Embryonic facial prominence (tissue), 1 donor: ENCODE measurements at regions not wholly inside any gene's neighbourhood (a gene's known extent, or its start where the extent isn't known, plus 50 kb on each side); places are given as distances from the start of the nearest gene placed in this dataset.
"Not testable (repeated sequence)": the region's sequence is repeated elsewhere in the genome, so short reads cannot be mapped to it uniquely, and the experiment has no call there.

ENCODE experiments used
- DNase-seq: peaks from one replicate; pipeline ENCODE4 v3.0.0-alpha.2; 2016; ENCODE audit errors: extremely low spot score

DNA sequence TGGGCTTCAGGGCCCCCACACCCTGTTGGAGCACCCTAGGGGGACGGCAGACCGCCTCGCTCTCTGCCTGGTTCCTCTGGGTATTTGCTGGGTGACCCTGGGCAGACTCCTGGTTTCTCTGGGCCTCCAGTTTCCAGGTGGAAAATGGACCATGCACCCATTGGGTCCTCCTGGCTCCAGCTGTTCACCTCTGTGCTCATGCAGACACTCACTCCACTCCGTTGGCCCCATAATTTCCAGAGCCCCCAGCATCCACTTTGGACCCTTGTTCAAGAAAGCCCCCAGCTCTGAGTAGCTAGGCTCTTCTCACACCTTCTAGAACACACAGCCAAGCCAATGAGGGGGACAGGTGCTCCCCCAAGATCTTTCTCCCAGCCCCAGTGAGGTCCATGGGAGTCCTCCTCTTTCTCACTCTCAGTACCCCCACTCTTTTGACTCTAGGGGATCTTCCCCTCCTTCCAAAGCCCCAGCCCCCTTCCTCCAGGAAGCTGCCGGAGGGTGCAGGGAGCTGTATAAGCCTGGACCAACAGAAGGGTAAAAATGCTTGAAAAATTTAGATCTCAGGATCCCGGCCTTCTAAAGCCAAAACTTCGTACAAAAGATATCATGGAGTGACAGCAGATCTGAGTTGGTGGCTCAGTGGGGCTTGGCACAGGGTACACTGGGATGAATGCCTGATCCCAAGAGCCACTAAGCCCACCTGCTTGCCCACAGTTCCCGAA, 174.8 kb upstream of the RTL1 start:
- no peak for DNase-seq

GRCh38 chr14:101078892-101079221, 175.3 kb upstream of the RTL1 start:
- no peak for DNase-seq

- DNase-seq: no peak
Measured at GRCh38 chr14:101080922-101081593, 177.5 kb upstream of the RTL1 start.

GRCh38 chr14:101082036-101082435, 178.5 kb upstream of the RTL1 start:
- no peak for DNase-seq

DNA sequence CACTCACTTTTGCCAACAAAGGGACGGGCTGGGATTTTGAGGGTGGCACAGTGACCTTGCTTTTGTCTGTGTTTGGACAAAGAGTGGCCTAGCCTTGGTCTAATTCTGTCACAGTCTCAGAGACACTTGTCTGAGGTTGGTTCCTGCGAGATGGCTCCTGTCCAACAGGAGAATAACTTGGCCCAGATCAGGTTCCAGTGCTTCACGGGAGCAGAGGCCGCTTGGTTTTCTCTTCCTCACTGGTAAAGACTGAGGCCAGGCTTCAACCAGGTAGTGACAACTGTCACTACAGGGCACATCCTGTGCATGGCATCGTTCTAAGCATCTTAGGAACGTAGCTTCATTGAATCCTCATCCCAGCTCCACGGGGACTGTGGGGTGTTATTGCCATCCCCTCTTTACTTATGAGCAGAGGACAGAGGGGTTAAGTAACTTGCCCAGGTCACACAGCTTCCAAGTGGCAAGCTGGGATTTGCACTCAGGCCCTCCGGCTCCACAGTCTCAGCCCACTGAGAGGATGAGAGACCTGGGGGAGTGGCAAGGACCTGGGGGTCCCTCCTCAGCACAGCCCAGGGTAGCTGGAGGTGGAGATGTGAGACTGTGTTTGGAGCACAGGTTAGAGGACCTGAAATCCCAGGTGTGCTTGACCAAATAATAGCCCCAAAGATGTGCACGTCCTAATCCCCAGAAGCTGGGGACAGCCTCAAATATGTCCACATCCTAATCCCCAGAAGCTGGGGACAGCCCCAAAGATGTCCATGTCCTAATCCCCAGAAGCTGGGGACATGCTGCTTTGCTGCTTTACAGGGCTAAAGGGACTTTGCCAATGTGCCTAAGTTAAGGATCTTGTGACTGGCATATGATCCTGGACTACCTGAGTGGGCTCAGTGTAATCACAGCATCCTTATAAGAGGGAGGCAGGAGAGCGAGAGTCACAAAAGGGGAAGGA, 179.2 kb upstream of the RTL1 start:
- no peak for DNase-seq

DNA sequence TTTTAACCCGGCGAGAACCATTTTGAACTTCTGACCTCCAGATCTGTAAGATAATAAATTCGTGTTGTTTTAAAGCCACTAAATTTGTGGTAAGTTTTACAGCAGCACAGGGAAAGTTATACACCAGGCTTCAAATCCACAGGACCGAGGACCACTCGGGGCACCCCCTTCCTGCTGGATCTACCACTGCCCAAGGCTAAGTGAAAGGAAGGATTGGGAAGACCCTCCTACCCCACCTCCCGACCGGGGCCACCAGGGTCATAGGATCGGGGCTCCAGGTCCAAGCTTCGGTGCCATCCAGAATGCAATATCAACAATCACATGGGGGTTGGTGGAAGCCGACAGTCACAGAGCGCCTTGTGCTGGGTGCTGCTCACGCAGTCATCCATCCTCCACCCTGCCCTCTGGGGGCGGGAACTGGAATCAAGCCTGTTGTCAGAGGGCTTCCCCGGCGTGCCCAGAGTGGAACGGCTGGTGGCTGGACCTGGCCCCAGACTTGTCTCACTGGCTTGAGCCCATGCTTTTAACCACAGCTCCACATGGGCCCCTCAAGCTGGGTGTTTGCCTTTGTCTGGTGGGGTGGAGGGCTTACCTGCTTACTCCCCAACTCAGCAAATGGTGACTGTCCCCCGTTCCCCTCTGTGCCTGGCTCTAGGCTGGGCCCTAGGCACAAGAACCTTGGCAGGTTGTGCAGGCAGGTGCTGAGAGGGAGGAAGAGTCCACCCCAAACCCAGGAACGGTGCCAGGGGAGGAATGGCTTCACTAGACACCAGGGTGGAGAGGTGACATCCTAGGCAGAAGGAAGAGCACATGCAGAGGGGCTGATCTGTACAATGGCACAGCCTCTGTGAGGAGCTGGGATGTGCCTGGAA, 180.3 kb upstream of the RTL1 start:
- DNase-seq: no peak

DNA sequence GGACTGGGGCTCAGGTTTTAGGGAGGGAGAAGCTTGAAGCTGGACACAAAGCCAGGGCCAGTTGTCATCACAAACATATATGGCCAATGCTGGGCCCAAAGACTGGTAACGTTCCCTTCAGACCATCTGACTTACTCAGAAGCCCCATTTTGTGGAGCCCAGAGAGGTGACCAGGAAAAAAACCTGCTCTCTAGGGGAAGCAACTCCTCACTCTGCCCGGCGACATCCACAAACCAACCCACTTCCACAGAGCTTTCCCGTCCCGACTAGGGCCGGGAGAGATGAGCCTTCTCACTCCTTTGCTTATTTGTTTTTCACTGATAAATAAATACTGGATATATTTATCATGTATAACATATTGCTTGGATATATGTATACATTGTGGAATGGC, 180.9 kb upstream of the RTL1 start:
- DNase-seq: no peak

DNA sequence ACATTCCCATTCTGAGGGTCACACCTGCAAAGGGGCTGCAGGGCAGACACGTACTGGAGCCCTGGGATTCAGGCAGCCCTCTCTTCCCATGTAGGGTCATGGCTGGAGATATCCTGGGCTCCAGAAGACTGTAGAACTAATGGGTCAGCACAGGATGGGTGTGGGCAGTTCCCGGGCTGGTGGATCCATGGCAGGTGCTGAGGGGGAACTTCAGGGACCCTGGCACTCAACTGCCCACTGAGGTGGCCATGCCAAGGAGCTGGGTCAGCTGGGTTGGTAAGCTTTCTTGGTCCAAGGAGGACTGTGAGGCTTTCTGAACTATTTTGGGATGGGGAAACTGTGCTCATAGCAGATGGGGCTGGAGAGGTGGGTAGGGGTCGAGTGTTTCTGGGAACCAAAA, 183.4 kb upstream of the RTL1 start:
- no peak for DNase-seq

GRCh38 chr14:101087614-101088394, 184.3 kb upstream of the RTL1 start:
- DNase-seq: no peak

DNA sequence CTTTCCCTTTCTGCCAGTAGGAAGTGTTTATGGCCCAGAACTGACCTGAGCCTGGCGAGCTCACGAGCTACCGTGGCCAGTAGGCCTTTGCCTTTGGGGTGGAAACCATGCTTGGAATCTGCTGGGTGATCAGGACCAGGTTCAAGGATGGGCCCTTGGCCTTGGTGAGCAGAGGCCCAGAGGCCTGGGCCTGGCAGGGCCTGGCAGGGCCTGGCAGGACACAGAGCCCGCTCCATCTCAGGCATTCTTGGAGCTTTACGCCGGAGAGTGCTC, 184.8 kb upstream of the RTL1 start:
- DNase-seq: no peak

- DNase-seq: no peak
Measured at GRCh38 chr14:101088714-101089113, 185.2 kb upstream of the RTL1 start.

- DNase-seq: not testable (repeated sequence)
Measured at GRCh38 chr14:101090478-101090877, 187.0 kb upstream of the RTL1 start.

GRCh38 chr14:101090976-101091375, 187.5 kb upstream of the RTL1 start:
- DNase-seq: no peak

- not testable (repeated sequence) for DNase-seq
Measured at GRCh38 chr14:101094916-101095315, 191.4 kb upstream of the RTL1 start.

DNA sequence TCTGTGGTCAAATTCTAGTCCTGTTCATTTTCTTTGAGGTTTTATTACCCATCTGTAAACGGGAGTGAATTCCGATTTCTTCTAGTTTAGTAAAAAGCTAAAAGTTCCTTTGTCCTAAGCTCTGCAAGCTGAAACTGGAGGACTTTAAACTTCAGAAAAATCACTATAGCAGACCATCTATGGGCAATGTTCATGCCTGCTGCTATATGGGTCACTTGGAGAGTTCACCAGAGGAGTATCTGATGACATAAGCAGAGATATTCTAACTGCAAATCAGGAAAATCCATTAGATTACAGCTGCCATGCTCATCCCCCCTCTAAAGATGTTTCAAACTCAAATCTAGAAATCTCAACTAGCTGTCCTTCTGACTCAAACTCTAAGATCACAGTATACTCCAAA, 193.0 kb upstream of the RTL1 start:
- no peak for DNase-seq

GRCh38 chr14:101097109-101097793, 193.7 kb upstream of the RTL1 start:
- DNase-seq: no peak

DNA sequence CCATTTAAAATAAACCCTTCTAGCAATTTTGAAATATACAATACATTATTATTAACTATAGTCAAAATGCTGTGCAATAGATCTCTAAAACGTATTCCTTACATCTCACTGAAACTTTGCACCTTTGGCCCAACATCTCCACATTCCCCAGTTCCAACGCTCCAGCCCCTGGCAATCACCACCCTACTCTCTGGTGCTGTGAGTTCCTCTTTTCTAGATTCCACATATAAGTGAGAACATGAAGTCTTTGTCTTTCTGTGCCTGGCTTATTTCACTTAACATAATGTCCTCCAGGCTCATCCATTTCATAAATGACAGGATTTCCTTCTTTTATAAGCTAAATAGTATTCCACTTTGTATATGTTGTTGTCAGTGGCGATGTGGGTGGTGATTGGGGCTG, 194.7 kb upstream of the RTL1 start:
- DNase-seq: no peak

- DNase-seq: no peak
Measured at GRCh38 chr14:101098641-101099040, 195.1 kb upstream of the RTL1 start.

DNA sequence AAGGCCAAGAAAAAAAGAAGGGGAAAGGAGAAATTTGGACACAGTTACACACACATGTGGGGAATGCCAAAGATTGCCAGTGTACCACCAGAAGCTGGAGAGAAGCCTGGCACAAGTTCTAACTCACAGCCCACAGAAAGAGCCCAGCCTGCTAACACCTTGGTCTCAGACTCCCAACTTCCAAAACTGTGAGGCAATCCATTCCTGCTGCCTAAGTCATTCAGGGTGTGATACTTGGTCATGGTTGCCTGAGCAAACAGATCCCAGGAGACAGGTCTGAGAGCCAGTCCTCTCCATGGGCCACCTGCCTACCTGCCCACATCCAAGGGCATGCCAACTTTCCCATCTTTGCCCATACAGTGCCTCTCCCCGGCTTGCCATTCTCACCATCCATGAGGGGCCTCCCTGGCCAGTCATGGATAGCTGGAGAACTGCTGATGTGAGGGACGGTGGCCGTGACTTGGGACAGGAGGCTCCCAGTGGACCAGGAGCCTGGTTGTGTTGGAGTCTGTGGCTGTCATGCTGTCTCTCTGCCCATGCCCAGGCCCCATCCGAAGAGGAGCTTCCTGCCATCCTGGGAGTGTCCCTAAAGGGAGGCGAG, 198.0 kb upstream of the RTL1 start:
- no peak for DNase-seq

GRCh38 chr14:101102875-101103274, 199.4 kb upstream of the RTL1 start:
- DNase-seq: no peak
